Transverse colon (tissue), 3 donors: ENCODE measurements at regions not wholly inside any gene's neighbourhood (a gene's known extent, or its start where the extent isn't known, plus 50 kb on each side); places are given as distances from the start of the nearest gene placed in this dataset.

Source experiments
- POLR2A ChIP-seq: fragments of 450-650 bp; IDR thresholded peaks from one replicate; pipeline ENCODE4 v1.6.1; 2016; ENCODE audit warnings: antibody characterized with exemption, mild to moderate bottlenecking, moderate library complexity
- TF ChIP-seq, protein P1 (sequence below), 5 experiments: fragments of 200-600 bp in 3 of 5; fragments of 450-650 bp in 2 of 5; sonication (generic) in 3 of 5; IDR thresholded peaks; 1 replicate in 2 of 5; 2 replicates in 3 of 5; pipeline ENCODE4 v1.5.1; 2016 to 2017; ENCODE audit warnings: antibody characterized with exemption in 5 of 5, inconsistent platforms in 3 of 5, mild to moderate bottlenecking in 2 of 5, moderate library complexity in 1 of 5

GRCh38 chr13:103275081-103275480 is 208.9 kb upstream of the SLC10A2 start:
- TF ChIP-seq POLR2A, result no peak
- TF ChIP-seq, protein P1, sequence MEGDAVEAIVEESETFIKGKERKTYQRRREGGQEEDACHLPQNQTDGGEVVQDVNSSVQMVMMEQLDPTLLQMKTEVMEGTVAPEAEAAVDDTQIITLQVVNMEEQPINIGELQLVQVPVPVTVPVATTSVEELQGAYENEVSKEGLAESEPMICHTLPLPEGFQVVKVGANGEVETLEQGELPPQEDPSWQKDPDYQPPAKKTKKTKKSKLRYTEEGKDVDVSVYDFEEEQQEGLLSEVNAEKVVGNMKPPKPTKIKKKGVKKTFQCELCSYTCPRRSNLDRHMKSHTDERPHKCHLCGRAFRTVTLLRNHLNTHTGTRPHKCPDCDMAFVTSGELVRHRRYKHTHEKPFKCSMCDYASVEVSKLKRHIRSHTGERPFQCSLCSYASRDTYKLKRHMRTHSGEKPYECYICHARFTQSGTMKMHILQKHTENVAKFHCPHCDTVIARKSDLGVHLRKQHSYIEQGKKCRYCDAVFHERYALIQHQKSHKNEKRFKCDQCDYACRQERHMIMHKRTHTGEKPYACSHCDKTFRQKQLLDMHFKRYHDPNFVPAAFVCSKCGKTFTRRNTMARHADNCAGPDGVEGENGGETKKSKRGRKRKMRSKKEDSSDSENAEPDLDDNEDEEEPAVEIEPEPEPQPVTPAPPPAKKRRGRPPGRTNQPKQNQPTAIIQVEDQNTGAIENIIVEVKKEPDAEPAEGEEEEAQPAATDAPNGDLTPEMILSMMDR (IDR thresholded peaks at IDR 0.05), result no peak
